Stomach smooth muscle (tissue), 2 donors: ENCODE measurements at regions not wholly inside any gene's neighbourhood (a gene's known extent, or its start where the extent isn't known, plus 50 kb on each side); places are given as distances from the start of the nearest gene placed in this dataset.
"Not testable (repeated sequence)": the region's sequence is repeated elsewhere in the genome, so short reads cannot be mapped to it uniquely, and the experiment has no call there.

ENCODE experiments used
- H3K27ac ChIP-seq: one replicate; pipeline ENCODE4 v1.7.0; 2013; ENCODE audit warnings: mild to moderate bottlenecking, low read length, inconsistent platforms
- H3K27me3 ChIP-seq, 2 donors: one replicate each; pipeline ENCODE4 v1.7.0; 2013; ENCODE audit warnings: low read length in 2 of 2; ENCODE audit not compliant: insufficient read depth in 2 of 2, control insufficient read depth in 1 of 2
- H3K36me3 ChIP-seq, 2 donors: one replicate each; pipeline ENCODE4 v1.7.0; 2013; ENCODE audit warnings: low read length in 2 of 2; ENCODE audit not compliant: control insufficient read depth in 2 of 2, insufficient read depth in 2 of 2
- H3K4me1 ChIP-seq: one replicate; pipeline ENCODE4 v1.7.0; 2013; ENCODE audit warnings: low read length; ENCODE audit not compliant: control insufficient read depth, insufficient read depth
- H3K4me3 ChIP-seq, 2 donors: one replicate each; pipeline ENCODE4 v1.7.0; 2013; ENCODE audit warnings: low read length in 2 of 2
- H3K9ac ChIP-seq, 2 donors: one replicate each; pipeline ENCODE4 v1.7.0; 2013; ENCODE audit warnings: low read length in 2 of 2, mild to moderate bottlenecking in 1 of 2
- H3K9me3 ChIP-seq, 2 donors: one replicate each; pipeline ENCODE4 v1.7.0; 2013; ENCODE audit warnings: low read length in 2 of 2; ENCODE audit not compliant: control insufficient read depth in 2 of 2
- donor health status: healthy.
- donor health status: Pancreatic carcinoma.

GRCh38 chr14:106792543-106792942 is 1266.2 kb downstream of the TMEM121 start:
- H3K4me1 ChIP-seq: no peaks in the 10 kb centered on the region
- no peaks in the 10 kb centered on the region for H3K36me3 ChIP-seq
- no peaks in the 10 kb centered on the region for H3K27me3 ChIP-seq
- no peak overlapping the region for H3K9ac ChIP-seq
- H3K27ac ChIP-seq: no peak overlapping the region
- H3K9me3 ChIP-seq: no peaks in the 10 kb centered on the region
- no peak overlapping the region for H3K4me3 ChIP-seq

GRCh38 chr14:106798166-106798565 is 1271.8 kb downstream of the TMEM121 start:
- not testable (repeated sequence) for H3K9ac ChIP-seq, H3K36me3 ChIP-seq, H3K27me3 ChIP-seq

GRCh38 chr14:106802413-106803364 is 1276.3 kb downstream of the TMEM121 start:
- H3K4me1 ChIP-seq: no peaks in the 10 kb centered on the region
- no peaks in the 10 kb centered on the region for H3K9me3 ChIP-seq
- no peak overlapping the region for H3K4me3 ChIP-seq
- no peaks in the 10 kb centered on the region for H3K36me3 ChIP-seq
- no peak overlapping the region for H3K27ac ChIP-seq
- H3K27me3 ChIP-seq: peaks cover 4 to 9% of the 10 kb centered on the region in 2 donors
- H3K9ac ChIP-seq: no peak overlapping the region

More at GRCh38 chr14:106798166-106798565, 1271.8 kb downstream of the TMEM121 start:
- not testable (repeated sequence) for H3K9me3 ChIP-seq, H3K27ac ChIP-seq, H3K4me1 ChIP-seq, H3K4me3 ChIP-seq

DNA sequence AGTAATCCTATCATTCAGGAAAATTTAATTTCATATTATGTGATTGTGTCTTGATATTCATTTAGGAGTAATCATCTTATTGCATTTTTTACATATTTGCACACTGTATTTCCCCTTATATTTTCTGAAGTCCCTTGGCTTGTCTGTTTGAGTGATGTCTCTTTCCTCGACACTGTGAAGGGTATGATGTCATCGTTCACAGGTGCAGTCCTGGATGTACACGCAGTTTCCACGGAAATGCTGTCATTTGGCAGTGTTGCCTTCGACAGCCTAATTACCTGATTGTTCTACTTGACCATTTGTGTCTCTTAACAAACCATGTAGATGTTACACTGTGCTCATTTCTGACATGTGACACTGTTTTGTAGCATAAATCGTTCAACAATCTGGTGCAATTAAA is 1277.0 kb downstream of the TMEM121 start:
- no peaks in the 10 kb centered on the region for H3K4me1 ChIP-seq
- peaks cover 4 to 8% of the 10 kb centered on the region in 2 donors for H3K27me3 ChIP-seq
- no peaks in the 10 kb centered on the region for H3K36me3 ChIP-seq
- no peaks in the 10 kb centered on the region for H3K9me3 ChIP-seq
- no peak overlapping the region for H3K4me3 ChIP-seq
- H3K27ac ChIP-seq: no peak overlapping the region
- no peak overlapping the region for H3K9ac ChIP-seq

GRCh38 chr14:106807493-106807892 is 1281.1 kb downstream of the TMEM121 start:
- peaks cover 4 to 6% of the 10 kb centered on the region in 2 donors for H3K27me3 ChIP-seq
- no peaks in the 10 kb centered on the region for H3K4me1 ChIP-seq
- no peaks in the 10 kb centered on the region for H3K36me3 ChIP-seq
- no peak overlapping the region for H3K27ac ChIP-seq
- H3K4me3 ChIP-seq: no peak overlapping the region
- H3K9ac ChIP-seq: no peak overlapping the region
- no peaks in the 10 kb centered on the region for H3K9me3 ChIP-seq

DNA sequence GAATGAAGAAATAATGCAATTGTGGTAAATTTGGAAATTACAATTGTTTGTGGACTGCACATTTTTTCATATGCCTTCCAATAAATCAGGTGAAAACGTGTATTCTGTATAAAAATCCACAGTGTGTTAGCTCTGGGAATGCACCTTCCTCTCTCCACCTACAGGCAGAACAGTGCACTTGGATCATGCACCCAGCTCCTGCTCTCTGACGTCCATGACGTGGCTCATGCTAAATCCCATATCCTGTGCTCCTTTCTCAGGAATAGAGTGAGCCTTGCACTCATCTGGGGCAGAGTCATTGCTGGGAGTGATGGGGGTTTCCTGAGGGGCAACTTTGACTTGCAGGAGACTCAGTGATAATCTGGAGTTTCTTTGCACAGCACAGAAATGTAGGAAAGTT is 1282.1 kb downstream of the TMEM121 start:
- H3K27me3 ChIP-seq: peaks cover 4% of the 10 kb centered on the region in 2 donors
- H3K36me3 ChIP-seq: no peaks in the 10 kb centered on the region
- no peak overlapping the region for H3K4me3 ChIP-seq
- H3K9ac ChIP-seq: no peak overlapping the region
- no peaks in the 10 kb centered on the region for H3K9me3 ChIP-seq
- H3K27ac ChIP-seq: no peak overlapping the region
- no peaks in the 10 kb centered on the region for H3K4me1 ChIP-seq

DNA sequence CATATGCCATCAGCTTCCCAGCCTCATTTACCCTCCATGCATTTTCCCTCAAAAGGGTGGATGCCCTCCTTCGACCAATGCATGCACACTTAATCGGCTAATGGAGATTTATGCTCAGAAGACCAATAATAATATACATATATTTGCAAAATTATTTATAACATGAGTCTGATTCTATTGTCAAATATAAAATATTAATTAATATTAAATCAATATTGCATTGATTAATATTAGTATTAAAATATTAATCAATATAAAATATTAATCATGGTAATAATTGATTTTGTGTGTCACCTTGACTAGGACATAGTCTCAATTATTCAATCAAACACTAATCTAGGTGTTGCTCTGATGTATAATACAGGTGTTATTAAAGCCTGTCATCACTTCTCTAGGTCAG is 1282.5 kb downstream of the TMEM121 start:
- H3K4me1 ChIP-seq: no peaks in the 10 kb centered on the region
- H3K36me3 ChIP-seq: no peaks in the 10 kb centered on the region
- H3K9me3 ChIP-seq: no peaks in the 10 kb centered on the region
- H3K9ac ChIP-seq: no peak overlapping the region
- peaks cover 4% of the 10 kb centered on the region in 2 donors for H3K27me3 ChIP-seq
- H3K27ac ChIP-seq: no peak overlapping the region
- H3K4me3 ChIP-seq: no peak overlapping the region

DNA sequence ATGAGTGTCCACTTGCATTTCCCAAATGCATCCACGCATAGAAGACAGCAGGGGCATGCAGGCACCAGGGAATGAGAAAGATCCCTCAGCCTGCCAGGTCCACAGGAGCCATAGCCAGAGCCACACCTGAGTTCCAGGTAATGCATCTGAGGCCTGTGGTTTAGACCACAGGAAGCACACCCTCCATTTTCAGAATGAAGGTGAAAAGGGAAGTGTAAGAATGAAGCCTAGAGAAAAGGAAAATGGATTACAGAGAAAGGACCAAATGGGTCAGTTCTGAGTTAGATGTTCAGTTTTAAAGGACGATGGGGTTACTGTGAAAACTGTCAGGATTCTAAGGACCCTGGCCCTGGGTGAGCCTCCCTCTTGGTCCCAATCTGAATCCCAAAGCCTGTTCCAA is 1283.2 kb downstream of the TMEM121 start:
- Histone ChIP-seq H3K27ac (no peak overlapping the region), H3K4me3 (no peak overlapping the region), H3K9me3 (no peaks in the 10 kb centered on the region), H3K27me3 (peaks cover 0 to 4% of the 10 kb centered on the region in 2 donors), H3K4me1 (no peaks in the 10 kb centered on the region), H3K9ac (no peak overlapping the region), H3K36me3 (no peaks in the 10 kb centered on the region)

DNA sequence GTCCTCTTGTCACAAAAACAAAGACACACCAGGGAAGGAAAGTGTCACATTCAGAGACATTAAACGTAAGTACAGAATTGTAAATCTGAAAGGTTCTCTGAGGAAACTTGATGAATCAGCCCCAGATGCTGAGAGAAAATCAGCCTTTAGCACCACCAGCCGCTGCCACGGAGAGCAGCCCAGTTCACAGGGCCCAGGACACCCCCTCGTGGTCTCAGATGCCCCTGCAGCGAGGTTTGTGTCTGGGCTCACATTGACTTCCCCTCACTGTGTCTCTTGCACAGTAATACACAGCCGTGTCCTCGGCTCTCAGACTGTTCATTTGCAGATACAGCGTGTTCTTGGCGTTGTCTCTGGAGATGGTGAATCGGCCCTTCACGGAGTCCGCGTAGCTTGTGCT is 1283.8 kb downstream of the TMEM121 start:
- H3K27ac ChIP-seq, H3K4me1 ChIP-seq, H3K9me3 ChIP-seq, H3K36me3 ChIP-seq, H3K9ac ChIP-seq, H3K4me3 ChIP-seq, H3K27me3 ChIP-seq: not testable (repeated sequence)

DNA sequence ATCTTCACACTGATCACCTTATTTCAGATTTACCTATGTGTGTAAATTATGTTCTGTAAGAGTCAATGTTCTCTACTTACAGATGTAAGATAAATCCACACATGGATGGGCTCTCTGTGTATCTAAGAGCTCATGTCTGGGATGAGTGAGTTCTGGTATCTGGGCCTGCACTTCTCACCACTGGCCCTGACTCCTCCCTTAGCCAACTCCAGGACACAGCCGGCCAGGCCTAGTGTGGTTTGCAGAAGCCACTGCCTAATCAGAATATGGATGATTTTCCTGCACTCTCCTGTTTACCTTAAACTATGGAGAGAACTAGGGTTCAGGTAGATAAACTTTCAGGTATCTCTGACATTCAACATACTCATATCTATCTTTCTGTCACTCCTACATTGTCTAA is 1284.8 kb downstream of the TMEM121 start:
- no peak overlapping the region for H3K4me3 ChIP-seq

DNA sequence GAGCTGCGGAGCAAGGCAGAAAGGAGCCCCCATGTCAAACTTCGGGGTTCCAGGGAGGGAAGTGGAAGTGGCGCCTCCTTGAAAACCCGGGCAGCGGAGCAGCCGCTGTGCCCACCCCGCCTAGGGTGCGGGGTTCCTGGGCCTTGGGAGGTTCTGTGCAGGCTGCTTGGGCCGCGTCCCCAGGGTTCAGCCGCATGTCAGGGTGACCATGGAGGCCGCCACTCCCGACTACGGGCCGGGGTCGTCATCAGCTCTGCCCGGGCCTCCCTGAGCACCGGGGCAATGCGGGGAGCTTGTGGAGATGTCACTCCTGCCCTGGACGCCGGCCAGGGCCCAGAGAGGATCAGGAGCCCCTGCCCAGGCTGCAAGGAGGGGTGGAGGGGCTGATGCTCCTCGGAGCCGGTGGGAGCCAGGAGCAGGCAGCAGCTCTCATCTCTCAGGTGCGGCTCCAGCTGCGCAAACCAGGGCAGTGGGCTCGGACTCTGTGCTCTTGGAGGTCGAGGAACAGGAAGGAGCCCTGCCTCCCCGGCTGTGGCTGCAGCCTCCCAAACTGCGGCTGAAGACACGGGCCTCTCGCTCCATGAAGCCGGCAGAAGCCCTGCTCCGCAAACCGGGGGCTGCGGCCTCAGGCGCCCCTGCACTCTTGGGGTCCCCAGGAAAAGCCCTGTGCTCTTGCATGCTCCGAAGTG is 1286.5 kb downstream of the TMEM121 start:
- Histone ChIP-seq H3K4me1 (no peaks in the 10 kb centered on the region), H3K4me3 (no peak overlapping the region), H3K27me3 (no peaks in the 10 kb centered on the region), H3K36me3 (no peaks in the 10 kb centered on the region), H3K9me3 (no peaks in the 10 kb centered on the region), H3K27ac (no peak overlapping the region), H3K9ac (no peak overlapping the region)

More for the DNA sequence above, 1284.8 kb downstream of the TMEM121 start:
- Histone ChIP-seq H3K9ac (no peak overlapping the region), H3K36me3 (no peaks in the 10 kb centered on the region), H3K9me3 (no peaks in the 10 kb centered on the region), H3K4me1 (no peaks in the 10 kb centered on the region), H3K27me3 (peaks cover 0 to 1% of the 10 kb centered on the region in 2 donors), H3K27ac (no peak overlapping the region)
